ENCODE measurements at regions not wholly inside any gene's neighbourhood (a gene's known extent, or its start where the extent isn't known, plus 50 kb on each side); places are given as distances from the start of the nearest gene placed in this dataset.

GRCh38 chr13:84655677-84656076 is 773.4 kb upstream of the SLITRK1 start:
- Histone ChIP-seq H3K79me2 (ENCODE audit: control insufficient read depth, insufficient read depth, low read length) (no peaks in the 10 kb centered on the region), H4K20me1 (ENCODE audit: control insufficient read depth, extremely low read depth, insufficient read depth, low read length) (no peaks in the 10 kb centered on the region), H2AFZ (ENCODE audit: low read length) (no peak overlapping the region), H3K4me3 (replicated peaks in 1 of 4; ENCODE audit: control extremely low read depth in 1 of 4, insufficient read depth in 1 of 4, low read depth in 3 of 4, low read length in 4 of 4) (no peak overlapping the region), H3K27ac (ENCODE audit: insufficient read depth, low read length) (no peak overlapping the region), H3K27me3 (ENCODE audit: control insufficient read depth, insufficient read depth, low read length) (no peaks in the 10 kb centered on the region), H3K36me3 (ENCODE audit: control insufficient read depth, insufficient read depth, low read length) (no peaks in the 10 kb centered on the region), H3K9me3 (ENCODE audit: control insufficient read depth, insufficient read depth, low read depth, low read length) (no peaks in the 10 kb centered on the region), H3K4me2 (ENCODE audit: extremely low read depth, insufficient read depth, low read length) (no peak overlapping the region), H3K4me1 (ENCODE audit: control insufficient read depth, extremely low read depth, insufficient read depth, low read length) (no peaks in the 10 kb centered on the region), H3K9ac (ENCODE audit: insufficient read depth, low read length) (no peak overlapping the region)
- TF ChIP-seq CTCF (conservative IDR thresholded peaks at IDR 0.05 in 1 of 2, IDR thresholded peaks at IDR 0.05 in 1 of 2; ENCODE audit: low read depth in 1 of 2, low read length in 2 of 2) (no peak), EZH2 (IDR thresholded peaks at IDR 0.05; ENCODE audit: low read length, missing control alignments) (no peak)
- DNase-seq (ENCODE audit: low read depth in 2 of 2): peak in 1 of 2 donors; percentile 82

- Histone ChIP-seq H3K4me1 (ENCODE audit: control insufficient read depth, extremely low read depth, insufficient read depth, low read length) (no peaks in the 10 kb centered on the region), H3K4me2 (ENCODE audit: extremely low read depth, insufficient read depth, low read length) (no peak overlapping the region), H3K36me3 (ENCODE audit: control insufficient read depth, insufficient read depth, low read length) (no peaks in the 10 kb centered on the region), H4K20me1 (ENCODE audit: control insufficient read depth, extremely low read depth, insufficient read depth, low read length) (no peaks in the 10 kb centered on the region), H3K27me3 (ENCODE audit: control insufficient read depth, insufficient read depth, low read length) (no peaks in the 10 kb centered on the region), H3K9me3 (ENCODE audit: control insufficient read depth, insufficient read depth, low read depth, low read length) (no peaks in the 10 kb centered on the region), H3K9ac (ENCODE audit: insufficient read depth, low read length) (no peak overlapping the region), H2AFZ (ENCODE audit: low read length) (no peak overlapping the region), H3K4me3 (replicated peaks in 1 of 4; ENCODE audit: control extremely low read depth in 1 of 4, insufficient read depth in 1 of 4, low read depth in 3 of 4, low read length in 4 of 4) (no peak overlapping the region), H3K27ac (ENCODE audit: insufficient read depth, low read length) (no peak overlapping the region), H3K79me2 (ENCODE audit: control insufficient read depth, insufficient read depth, low read length) (no peaks in the 10 kb centered on the region)
- DNase-seq (ENCODE audit: low read depth in 2 of 2): no peak
- TF ChIP-seq CTCF (conservative IDR thresholded peaks at IDR 0.05 in 1 of 2, IDR thresholded peaks at IDR 0.05 in 1 of 2; ENCODE audit: low read depth in 1 of 2, low read length in 2 of 2): no peak
These were observed 772.5 kb upstream of the SLITRK1 start for GRCh38 chr13:84654654-84655275.

GRCh38 chr13:84653915-84654534 is 771.8 kb upstream of the SLITRK1 start:
- no peaks in the 10 kb centered on the region for H3K4me1 ChIP-seq (ENCODE audit: control insufficient read depth, extremely low read depth, insufficient read depth, low read length)
- no peak overlapping the region for H3K4me2 ChIP-seq (ENCODE audit: extremely low read depth, insufficient read depth, low read length)
- H4K20me1 ChIP-seq (ENCODE audit: control insufficient read depth, extremely low read depth, insufficient read depth, low read length): no peaks in the 10 kb centered on the region
- no peaks in the 10 kb centered on the region for H3K27me3 ChIP-seq (ENCODE audit: control insufficient read depth, insufficient read depth, low read length)
- no peak for DNase-seq (ENCODE audit: low read depth in 2 of 2)
- no peak overlapping the region for H3K27ac ChIP-seq (ENCODE audit: insufficient read depth, low read length)
- H3K9ac ChIP-seq (ENCODE audit: insufficient read depth, low read length): no peak overlapping the region
- no peak overlapping the region for H2AFZ ChIP-seq (ENCODE audit: low read length)
- H3K4me3 ChIP-seq (replicated peaks in 1 of 4; ENCODE audit: control extremely low read depth in 1 of 4, insufficient read depth in 1 of 4, low read depth in 3 of 4, low read length in 4 of 4): no peak overlapping the region
- TF ChIP-seq EZH2 (IDR thresholded peaks at IDR 0.05; ENCODE audit: low read length, missing control alignments) (no peak), CTCF (conservative IDR thresholded peaks at IDR 0.05 in 1 of 2, IDR thresholded peaks at IDR 0.05 in 1 of 2; ENCODE audit: low read depth in 1 of 2, low read length in 2 of 2) (no peak)
- H3K9me3 ChIP-seq (ENCODE audit: control insufficient read depth, insufficient read depth, low read depth, low read length): no peaks in the 10 kb centered on the region
- no peaks in the 10 kb centered on the region for H3K79me2 ChIP-seq (ENCODE audit: control insufficient read depth, insufficient read depth, low read length)
- no peaks in the 10 kb centered on the region for H3K36me3 ChIP-seq (ENCODE audit: control insufficient read depth, insufficient read depth, low read length)
